GM12872 (cell line): ENCODE measurements at regions not wholly inside any gene's neighbourhood (a gene's known extent, or its start where the extent isn't known, plus 50 kb on each side); places are given as distances from the start of the nearest gene placed in this dataset.

Experiments used
- CTCF ChIP-seq: IDR thresholded peaks from 3 replicates; pipeline ENCODE4 v1.5.1; 2011; ENCODE audit warnings: low read depth, mild to moderate bottlenecking, low read length, moderate library complexity; ENCODE audit not compliant: insufficient read depth

DNA sequence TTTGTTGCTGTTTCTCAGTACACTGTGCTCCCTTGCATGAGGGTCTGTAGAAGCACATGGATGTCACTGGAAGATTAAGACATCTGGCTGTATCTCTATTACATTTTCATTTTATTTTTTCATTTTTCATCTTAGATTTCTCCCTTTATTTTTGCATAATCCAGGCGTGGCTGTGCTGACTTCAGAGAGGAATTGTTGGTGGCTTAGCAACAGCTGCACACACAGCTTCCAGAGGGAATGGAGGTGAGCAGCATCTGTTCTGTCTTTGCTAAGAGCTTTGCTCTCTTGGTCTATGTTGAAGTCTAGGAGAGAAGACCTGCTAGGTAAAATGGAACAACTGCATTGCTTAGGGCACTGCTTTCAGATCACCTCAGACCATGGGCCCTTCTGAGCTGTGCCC lies 254.4 kb upstream of the SP4 start:
- TF ChIP-seq CTCF: no peak

- no peak for TF ChIP-seq CTCF
Measured at GRCh38 chr7:21175714-21176113, 252.2 kb upstream of the SP4 start.

DNA sequence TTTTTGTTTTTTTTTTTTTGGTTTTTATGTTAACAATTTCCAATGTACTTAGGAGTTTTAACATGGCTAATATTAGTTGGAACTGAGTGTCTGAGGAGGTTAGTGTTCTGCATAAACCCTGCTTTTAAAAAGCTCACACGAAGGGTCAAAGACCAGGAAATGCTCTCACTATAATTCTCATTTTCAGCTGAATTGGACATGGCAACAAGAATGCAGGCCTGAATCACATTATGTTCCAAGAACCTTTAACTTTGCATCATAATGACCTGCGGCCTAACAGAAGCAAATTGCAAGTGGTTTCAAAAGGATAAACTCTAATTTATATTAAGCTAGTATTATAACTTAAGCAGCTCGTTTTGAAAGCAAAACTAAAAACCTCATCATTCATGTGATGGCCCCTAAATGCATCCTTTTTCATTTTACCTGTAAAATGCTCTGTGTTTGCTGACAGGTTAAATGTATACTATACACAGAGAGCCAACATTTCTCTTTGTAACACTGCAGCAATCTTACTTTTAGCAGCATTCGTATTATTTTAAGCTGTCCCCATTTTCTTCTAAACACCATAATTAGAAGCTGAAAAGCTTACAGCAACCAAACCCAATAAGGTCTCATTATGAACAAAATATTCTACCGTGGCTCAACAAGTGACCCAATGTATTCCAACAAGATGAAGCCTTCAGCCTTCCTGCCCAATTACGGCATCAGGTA lies 242.8 kb upstream of the SP4 start:
- TF ChIP-seq CTCF: no peak

DNA sequence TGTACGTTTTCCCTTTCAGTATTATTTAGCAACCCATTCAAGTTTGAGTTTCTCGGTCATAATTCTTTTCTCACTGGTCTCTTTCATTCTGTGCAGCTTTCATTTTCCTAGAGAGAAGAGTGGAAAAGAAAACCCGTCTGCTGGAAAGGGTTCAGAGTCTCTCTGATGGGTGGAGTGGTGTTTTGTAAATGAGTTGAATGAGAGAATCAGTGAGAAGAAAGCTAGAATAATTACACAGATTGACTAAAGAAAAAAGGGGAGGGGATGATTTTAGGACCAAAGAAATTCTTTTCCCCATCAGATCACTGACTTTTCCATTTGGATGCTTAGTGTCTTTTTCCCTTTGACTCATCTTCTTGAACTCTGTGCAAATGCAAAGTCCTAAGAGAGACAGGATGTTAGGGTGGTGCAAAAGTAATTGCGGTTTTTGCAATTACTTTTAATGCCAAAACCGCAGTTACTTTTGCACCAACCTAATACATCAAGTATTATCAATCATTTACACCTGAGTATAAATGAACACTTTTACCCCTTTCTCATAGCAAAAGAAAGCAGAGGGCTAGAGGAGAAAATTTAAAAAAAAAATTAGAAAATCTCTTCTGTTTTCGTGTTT lies 242.1 kb upstream of the SP4 start:
- no peak for TF ChIP-seq CTCF

- no peak for TF ChIP-seq CTCF
Measured at GRCh38 chr7:21191321-21192073, 236.4 kb upstream of the SP4 start.

- no peak for TF ChIP-seq CTCF
Measured at GRCh38 chr7:21192657-21193056, 235.2 kb upstream of the SP4 start.

- TF ChIP-seq CTCF: no peak
Measured at GRCh38 chr7:21193895-21194294, 234.0 kb upstream of the SP4 start.
